ENCODE measurements at regions not wholly inside any gene's neighbourhood (a gene's known extent, or its start where the extent isn't known, plus 50 kb on each side); places are given as distances from the start of the nearest gene placed in this dataset.

- TF ChIP-seq HDAC2 (IDR thresholded peaks at IDR 0.05; ENCODE audit: borderline replicate concordance in 1 of 2, low read depth in 2 of 2, low read length in 2 of 2) = no peak
- no peak for TF ChIP-seq RFX5 (IDR thresholded peaks at IDR 0.05; ENCODE audit: borderline replicate concordance, low read depth, low read length)
- Histone ChIP-seq H4K8ac (ENCODE audit: extremely low read depth, insufficient read depth, low read length) (no peak overlapping the region), H2AFZ (ENCODE audit: low read length) (no peak overlapping the region), H3K23me2 (ENCODE audit: low read depth, low read length) (no peaks in the 10 kb centered on the region), H3K27me3 (replicated peaks in 1 of 4; ENCODE audit: control insufficient read depth in 3 of 4, extremely low read depth in 1 of 4, insufficient read depth in 3 of 4, low read length in 3 of 4) (no peaks in the 10 kb centered on the region), H2AK5ac (ENCODE audit: low read depth, low read length) (no peak overlapping the region), H2BK20ac (ENCODE audit: low read length) (no peak overlapping the region), H3K14ac (ENCODE audit: insufficient read length) (no peak overlapping the region), H3K79me1 (ENCODE audit: low read depth, low read length) (no peaks in the 10 kb centered on the region), H2BK5ac (ENCODE audit: low read depth, low read length) (no peak overlapping the region), H3K18ac (ENCODE audit: extremely low read depth, low read length) (no peak overlapping the region), H4K5ac (ENCODE audit: insufficient read length, low read depth, low read length) (no peak overlapping the region), H3K4ac (replicated peaks; ENCODE audit: insufficient read length, low read depth, low read length) (no peak overlapping the region), H4K20me1 (replicated peaks in 1 of 2; ENCODE audit: control insufficient read depth in 1 of 2, insufficient read depth in 2 of 2, low read length in 2 of 2) (no peaks in the 10 kb centered on the region), H3K4me1 (replicated peaks in 1 of 4; ENCODE audit: control insufficient read depth in 3 of 4, insufficient read depth in 4 of 4, low read length in 3 of 4) (peaks cover 0 to 3% (median 0%) of the 10 kb centered on the region in 4 experiments; a peak in 1 of 7 replicates), H3K4me3 (ENCODE audit: extremely low read depth in 1 of 4, insufficient read depth in 2 of 4, low read depth in 3 of 4, low read length in 4 of 4) (no peak overlapping the region), H3K23ac (ENCODE audit: insufficient read length) (no peak overlapping the region), H3K79me2 (ENCODE audit: control insufficient read depth in 1 of 2, insufficient read depth in 2 of 2, low read length in 2 of 2) (no peaks in the 10 kb centered on the region), H2BK12ac (ENCODE audit: low read depth, low read length) (no peak overlapping the region), H2BK15ac (ENCODE audit: low read length) (no peak overlapping the region), H3K36me3 (ENCODE audit: control insufficient read depth in 2 of 4, insufficient read depth in 4 of 4, low read length in 3 of 4) (no peaks in the 10 kb centered on the region), H3K27ac (ENCODE audit: low read depth, low read length) (no peak overlapping the region), H3K9ac (replicated peaks in 1 of 4; ENCODE audit: extremely low read depth in 1 of 4, low read depth in 3 of 4, low read length in 3 of 4) (no peak overlapping the region), H3K9me3 (ENCODE audit: insufficient read depth in 2 of 2, low read depth in 1 of 2, low read length in 1 of 2) (no peaks in the 10 kb centered on the region), H2BK120ac (replicated peaks; ENCODE audit: low read depth, low read length) (no peak overlapping the region), H3K56ac (replicated peaks; ENCODE audit: insufficient read length, low read depth, low read length) (no peak overlapping the region), H4K91ac (replicated peaks; ENCODE audit: insufficient read length, low read length) (no peak overlapping the region), H3K4me2 (ENCODE audit: insufficient read depth in 1 of 2, low read depth in 2 of 2, low read length in 2 of 2) (no peak overlapping the region)
- CTCF ChIA-PET (ENCODE audit: partially characterized antibody) = no interaction called here
- no peak for DNase-seq (ENCODE audit: low read depth in 1 of 2, low spot score in 2 of 2)
- WGBS, 2 experiments (ENCODE audit: extremely low coverage in 1 of 2, insufficient coverage in 1 of 2, insufficient read length in 1 of 2, insufficient replicate concordance in 2 of 2, low coverage in 1 of 2, low lambda C conversion rate in 2 of 2, missing lambda C conversion rate in 1 of 2) = 81% methylated on average over 3 of the region's 3 CpGs; no CpG with 5 or more reads in 1 of the 2 experiments
- FAIRE-seq = no peak
- POLR2A ChIA-PET (ENCODE audit: partially characterized antibody) = no interaction called here
These were observed 118.3 kb upstream of the DOK6 start for GRCh38 chr18:69282371-69282770.

All from H1 (cell line).